GM21526 (cell line): ENCODE measurements at regions not wholly inside any gene's neighbourhood (a gene's known extent, or its start where the extent isn't known, plus 50 kb on each side); places are given as distances from the start of the nearest gene placed in this dataset.
"Not testable (repeated sequence)": the region's sequence is repeated elsewhere in the genome, so short reads cannot be mapped to it uniquely, and the experiment has no call there.

Experiments used
- ATAC-seq: cut with Tn5 transposase; IDR thresholded peaks from one replicate; pipeline ENCODE4 v1.9.1; 2021; ENCODE audit warnings: moderate library complexity; ENCODE audit not compliant: unreplicated experiment, low FRiP score

DNA sequence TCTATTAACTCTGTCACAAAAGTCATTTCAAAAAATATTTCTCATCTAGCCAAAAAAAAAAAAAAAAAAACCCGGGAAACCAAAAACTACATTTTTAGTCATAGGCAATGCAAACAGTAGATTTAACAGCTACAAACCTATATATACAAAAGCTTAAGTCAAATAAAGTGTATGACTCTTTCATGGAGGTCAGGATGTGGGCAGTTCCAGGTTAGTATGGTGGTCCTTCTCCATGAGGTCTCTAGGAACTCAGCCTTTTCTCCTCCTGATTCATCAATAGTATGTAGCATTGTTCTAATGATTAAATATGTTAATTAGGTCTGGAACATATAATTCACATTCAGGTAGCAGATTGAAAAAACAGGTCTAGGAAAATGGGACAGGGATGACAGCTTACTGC is 586.5 kb downstream of the SLC16A7 start:
- no peak for ATAC-seq

DNA sequence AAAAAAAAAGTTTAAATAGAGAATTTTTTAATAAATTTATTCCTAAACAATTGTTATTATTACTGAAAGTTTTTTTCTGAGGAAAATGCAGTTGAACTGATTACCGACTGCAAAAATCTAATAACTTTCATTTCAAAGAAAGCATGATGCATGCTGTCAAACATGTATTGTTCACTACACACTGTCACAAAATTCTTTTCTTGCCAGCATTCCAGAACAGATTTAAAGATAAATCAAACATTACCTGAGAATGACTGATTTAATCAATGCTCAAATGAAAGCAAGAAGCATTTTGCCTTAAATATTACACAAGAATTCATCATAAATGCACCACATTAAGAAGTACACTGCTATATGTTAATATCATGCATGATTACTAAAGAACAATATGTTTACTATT is 588.3 kb downstream of the SLC16A7 start:
- ATAC-seq: no peak

DNA sequence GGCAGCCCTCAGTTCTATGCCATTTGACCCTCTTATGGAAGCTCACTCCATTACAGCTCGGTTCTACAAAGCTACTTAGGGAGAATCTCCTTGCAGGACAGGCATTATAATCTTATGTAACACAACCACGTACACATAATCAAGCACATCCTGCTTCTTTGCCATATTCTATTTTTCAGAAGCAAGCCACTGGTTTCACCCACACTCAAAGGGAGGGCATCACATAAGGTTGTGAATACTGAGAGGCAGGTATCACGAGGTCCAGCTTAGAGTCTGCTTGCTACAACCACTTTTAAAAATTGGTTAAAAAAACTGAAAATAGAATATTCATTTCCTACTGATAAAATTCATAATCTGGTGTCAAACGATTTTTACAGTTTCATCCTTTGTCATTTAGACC is 589.2 kb downstream of the SLC16A7 start:
- ATAC-seq: no peak

DNA sequence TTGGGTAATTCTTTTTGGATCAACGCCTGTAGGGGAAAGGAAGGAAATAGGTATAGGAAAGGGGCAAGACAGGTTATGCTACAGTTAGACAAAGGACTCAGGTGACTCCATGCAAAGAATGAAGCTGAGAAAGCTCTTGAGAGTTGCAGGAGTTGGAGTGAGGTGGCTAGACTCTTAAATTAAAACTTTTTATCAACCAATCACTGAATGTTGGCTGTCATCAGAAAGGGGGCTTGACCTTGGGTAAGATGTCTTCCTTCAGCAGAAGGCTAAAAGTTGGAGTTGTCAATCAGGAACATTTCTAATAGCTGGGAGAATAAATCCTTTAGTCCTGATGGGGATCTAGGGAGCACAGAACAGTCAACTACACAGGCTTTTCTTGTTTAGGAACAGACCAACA is 595.4 kb downstream of the SLC16A7 start:
- no peak for ATAC-seq

DNA sequence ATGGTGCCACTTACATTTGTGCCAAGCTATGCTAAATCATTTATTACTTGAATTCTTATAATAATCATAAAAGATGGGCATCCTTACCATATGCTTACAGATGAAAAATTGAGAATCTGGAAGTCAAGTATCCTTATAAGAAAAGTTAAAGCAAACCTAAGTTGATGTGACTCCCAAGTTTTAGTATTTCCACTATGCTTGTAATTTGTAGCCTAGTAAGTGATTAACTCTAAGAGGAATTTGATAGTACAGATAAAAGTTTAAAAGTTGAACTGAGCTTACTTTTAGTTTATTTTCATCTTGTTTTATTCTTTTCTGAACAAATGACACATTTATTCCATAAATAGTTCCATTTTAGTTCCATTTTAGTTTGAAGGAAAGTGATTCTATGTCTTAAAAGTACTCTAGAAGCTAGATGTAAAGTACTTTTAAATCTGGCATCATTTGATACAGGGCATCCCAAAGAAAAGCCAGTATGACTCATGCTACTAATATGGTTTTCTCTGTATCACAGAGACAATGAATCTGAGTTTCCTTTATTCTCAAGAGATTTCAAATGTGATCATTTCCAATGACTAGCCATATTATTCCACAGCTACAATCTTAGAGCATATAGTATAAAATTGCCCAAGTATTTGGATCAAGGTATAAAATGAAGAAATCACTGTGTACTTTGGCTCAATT is 596.0 kb downstream of the SLC16A7 start:
- no peak for ATAC-seq

DNA sequence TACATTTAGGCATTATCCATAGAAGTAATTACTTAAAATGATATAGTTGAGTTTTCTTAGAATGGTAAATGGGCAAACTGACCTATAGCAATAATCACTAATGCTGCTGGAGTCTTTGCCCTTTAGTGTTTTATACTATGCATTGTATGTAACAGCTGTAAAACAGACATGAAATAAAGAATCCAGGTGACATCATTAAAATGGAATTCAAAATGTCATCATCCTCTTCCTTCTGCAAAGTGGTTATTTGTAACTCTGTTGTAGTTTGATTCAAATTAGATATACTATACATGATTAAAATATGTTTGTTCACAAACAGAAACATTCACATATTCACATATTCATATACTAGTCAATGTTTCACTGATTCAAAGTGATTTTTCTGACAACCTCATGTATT is 598.8 kb downstream of the SLC16A7 start:
- ATAC-seq: no peak

DNA sequence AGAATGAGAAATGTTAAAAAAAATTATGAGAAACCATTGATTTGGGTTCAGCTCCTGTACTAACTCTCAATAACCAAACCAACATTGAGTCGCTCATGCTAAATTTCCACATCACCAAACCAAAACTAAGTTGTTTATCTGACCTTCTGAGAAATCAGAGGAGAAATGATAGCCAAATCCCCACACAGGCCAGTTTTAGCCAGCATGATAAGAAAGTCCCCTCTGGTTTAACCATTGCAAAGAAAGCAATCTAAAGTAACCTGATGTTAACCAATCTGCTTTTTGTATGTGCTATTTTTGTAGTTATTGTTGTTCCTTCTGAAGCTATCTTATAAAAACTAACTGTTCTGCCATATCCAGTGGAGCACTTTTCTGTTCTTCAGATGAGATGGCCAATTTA is 599.7 kb downstream of the SLC16A7 start:
- no peak for ATAC-seq

DNA sequence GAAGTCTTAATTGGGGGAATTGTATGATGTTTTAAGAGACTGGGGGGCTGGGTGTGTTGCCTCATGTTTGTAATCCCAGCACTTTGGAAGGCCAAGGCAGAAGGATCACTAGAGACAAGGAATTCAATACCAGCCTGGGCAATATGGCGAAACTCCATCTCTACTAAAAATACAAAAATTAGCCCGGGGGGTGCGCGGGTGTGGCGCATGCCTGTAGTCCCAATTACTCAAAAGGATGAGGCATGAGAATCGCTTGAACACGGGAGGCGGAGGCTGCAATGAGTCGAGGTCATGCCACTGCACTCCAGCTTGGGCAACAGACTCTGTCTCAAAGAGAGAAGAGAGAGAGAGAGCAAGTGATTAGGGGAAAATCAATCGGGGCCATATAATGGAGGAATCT is 600.5 kb downstream of the SLC16A7 start:
- no peak for ATAC-seq

DNA sequence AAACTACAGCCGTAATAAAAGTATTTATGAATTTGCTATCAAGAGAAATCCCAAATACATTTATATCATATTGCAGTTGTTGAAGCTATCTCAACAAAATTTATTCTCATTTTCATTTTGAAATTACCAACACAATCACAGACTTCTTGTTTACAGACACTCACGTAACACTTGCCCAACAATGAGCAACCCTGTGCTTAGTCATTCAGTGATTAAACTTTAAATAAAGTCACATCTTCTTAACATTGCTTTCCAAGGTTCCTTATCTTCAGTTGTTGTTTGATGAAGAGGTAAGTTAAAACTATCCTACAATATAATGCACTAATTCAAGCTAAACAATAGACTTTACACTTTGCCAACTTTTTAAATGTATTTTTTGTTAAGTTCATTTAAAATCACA is 601.8 kb downstream of the SLC16A7 start:
- ATAC-seq: no peak

DNA sequence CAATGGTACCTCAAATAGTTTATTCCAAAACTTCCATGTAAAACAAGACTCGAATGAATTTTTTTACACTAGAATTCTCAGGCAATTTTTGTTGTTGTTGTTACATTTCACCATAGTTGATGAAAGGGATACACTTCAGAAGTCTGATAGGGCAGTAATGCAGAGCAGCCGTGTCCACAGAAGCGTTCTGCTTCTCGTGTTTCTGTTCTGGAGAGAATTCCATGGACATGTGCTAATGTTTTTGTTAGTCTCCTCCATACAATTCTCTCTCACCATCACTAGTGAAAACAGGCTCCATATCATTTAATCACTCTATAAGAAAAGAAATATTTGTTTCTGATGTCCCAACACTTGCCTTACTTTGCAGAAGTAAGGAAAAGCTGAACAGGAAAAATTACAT is 606.1 kb downstream of the SLC16A7 start:
- no peak for ATAC-seq

DNA sequence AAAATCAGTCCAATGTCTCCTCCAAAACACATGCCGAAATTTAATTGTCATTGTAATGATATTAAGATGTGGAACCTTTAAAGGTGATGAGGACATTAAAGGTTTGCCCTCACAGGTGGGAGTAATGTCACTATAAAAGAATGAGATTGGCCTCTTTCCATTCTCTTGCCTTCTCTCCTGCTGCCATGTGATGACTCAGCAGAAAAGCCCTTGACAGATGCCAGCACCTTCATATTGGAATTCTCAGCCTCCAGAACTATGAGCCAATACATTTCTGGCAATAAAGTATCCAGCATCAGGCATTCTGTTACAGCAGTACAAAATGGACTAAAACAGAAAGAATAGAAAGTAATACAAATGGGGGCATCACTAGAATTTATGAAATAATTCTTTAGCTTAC is 609.7 kb downstream of the SLC16A7 start:
- ATAC-seq: no peak

DNA sequence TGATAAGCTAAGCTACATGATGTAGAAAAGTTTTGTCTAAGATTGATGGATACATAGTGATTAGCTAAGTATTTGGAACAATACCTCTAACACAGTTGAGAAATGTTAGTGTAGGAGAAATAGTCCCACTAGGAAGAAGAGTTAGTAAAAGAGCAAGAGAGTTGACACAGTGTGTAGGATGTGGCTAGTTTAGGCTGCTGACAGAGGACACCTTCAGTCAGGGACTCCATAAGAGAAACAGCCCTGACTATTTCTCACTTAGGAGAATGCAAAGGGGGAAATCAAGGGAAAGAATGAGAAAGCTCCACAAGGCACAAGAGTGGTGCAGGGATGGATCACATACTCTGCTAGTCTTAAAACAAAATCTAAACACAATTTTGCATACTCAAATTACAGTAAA is 613.7 kb downstream of the SLC16A7 start:
- no peak for ATAC-seq

DNA sequence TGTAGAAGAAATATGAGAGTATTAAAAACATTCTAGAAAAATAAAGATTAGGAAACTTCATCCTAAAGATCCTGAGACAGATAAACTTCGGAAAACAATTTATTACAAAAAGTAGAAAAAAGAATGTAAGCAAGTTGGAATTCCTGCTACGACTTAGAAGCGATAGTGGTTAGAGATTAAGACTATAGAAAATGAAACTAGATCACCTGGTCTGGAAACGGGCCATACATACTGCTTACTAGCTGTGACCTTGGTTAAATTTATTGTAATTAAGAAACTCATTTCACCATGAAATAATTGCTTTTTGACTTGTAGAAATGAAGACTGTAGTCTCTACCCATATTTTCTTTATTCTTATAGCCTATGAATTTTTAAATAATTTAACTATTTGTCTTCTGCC is 614.1 kb downstream of the SLC16A7 start:
- ATAC-seq: no peak

DNA sequence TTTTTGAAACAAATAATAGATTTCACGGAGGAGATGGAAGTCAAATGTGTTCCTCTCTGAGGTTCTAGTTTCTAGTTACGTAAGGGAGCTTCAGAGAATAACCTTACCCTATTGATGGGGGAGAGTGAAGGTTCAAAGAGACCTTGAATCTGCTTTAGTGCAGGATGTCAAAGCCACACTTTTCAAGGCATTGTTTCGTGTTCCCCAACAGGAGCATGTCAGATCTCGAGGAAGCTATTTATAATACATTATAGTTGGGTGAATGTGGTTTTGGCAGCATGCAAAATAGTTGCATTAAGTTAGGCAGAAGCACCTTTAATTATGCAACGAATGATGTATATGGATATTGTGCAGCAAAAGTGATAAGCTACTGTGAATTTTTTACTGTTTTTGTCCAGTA is 614.9 kb downstream of the SLC16A7 start:
- no peak for ATAC-seq

DNA sequence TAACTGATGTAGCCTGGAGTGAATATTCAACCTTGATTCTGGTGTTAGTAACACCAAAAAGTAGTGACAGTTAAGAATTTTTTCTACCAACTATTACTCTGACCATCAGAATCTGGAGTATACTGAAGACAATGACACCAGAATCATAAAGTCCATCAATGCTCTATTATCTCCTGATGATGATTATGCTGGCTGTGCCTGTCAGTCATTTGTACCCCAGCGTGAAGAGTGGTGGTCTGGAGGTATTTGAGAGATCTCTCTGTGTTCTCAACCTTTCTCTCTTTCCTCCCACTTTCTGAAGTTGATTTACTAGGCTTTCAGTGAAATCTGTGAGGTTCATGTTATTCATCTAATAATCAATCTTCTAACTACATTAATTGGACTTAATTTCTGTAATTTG is 615.4 kb downstream of the SLC16A7 start:
- no peak for ATAC-seq

DNA sequence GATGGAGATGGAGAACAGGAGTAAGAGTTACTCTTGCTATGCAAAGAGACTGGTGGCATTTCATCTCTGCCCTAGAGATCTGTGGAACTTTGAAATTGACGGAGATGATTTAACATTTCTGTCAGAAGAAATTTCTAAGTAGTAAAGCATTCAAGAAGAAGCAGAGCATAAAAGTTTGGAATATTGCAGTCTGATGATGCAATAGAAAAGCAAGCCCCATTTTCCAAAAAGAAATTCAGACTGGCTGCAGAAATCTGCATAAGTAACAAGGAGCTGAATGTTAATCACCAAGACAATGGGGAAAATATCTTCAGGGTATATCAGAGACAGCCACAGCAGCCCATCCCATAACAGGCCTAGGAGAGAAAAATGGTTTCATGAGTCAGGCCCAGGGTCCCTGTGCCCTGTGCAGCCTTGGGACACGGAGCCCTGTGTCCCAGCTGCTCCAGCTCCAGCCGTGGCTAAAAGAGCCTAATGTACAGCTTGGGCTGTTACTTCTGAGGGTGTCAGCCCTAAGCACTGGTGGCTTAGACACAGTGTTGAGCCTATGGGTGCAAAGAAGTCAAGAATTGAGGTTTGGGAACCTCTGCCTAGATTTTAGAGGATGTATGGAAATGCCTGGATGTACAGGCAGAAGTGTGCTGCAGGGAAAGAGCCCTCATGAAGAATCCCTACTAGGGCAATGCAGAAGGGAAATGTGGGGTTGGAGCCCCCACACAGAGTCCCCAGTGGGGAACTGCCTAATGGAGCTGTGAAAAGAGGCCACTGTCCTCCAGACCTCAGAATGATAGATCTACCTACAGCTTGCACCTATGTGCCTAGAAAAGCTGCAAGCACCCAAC is 616.6 kb downstream of the SLC16A7 start:
- no peak for ATAC-seq

DNA sequence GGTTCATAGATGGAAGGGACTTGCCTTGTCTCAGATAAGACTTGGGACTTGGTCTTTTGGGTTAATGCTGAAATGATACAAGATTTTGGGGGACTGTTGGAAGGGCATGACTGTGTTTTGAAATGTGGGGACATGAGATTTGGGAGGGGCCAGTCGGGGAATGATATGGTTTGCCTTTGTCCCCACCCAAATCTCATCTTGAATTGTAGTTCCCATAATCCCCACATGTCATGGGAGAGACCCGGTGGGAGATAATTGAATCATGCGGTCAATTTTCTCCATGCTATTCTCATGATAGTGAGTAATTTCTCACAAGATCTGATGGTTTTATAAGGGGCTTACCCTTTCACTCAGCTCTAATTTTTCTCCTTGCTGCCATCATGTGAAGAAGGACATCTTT is 617.4 kb downstream of the SLC16A7 start:
- not testable (repeated sequence) for ATAC-seq

DNA sequence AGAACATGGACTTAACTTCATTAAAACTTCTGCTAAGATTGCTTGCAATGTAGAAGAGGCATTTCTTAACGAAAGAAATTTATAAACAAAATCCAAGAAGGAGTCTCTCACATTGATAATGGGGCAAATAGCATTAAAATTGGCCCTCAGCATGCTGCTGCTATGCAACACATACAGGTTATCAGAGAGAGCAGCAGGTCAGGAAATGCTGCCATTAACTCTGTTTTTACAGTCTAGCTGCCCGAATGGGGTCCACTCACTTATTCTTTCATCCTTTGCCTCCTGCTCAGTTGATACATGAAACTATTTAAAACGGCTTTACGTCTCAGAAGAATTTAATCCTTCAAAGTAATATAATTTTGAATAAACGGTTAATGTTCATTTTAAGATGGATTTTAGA is 620.4 kb downstream of the SLC16A7 start:
- ATAC-seq: no peak

DNA sequence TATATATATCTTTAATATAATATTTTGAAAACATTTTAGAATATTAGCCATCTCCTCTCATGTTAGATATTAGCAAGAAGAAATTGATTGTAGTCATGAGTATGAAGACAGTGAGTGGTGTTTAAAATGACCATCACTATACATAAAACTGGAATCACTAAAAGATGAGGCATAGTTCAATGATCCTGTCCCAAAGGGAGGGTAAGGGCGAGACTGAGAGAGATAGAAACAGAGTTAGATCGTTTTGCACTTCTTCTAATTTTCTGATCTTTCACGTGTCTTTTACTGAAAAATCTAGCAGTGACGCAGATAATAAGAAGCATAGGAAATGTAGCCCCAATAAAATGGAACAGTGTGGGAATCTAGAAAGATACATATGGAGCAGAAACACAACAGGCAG is 627.4 kb downstream of the SLC16A7 start:
- ATAC-seq: no peak

DNA sequence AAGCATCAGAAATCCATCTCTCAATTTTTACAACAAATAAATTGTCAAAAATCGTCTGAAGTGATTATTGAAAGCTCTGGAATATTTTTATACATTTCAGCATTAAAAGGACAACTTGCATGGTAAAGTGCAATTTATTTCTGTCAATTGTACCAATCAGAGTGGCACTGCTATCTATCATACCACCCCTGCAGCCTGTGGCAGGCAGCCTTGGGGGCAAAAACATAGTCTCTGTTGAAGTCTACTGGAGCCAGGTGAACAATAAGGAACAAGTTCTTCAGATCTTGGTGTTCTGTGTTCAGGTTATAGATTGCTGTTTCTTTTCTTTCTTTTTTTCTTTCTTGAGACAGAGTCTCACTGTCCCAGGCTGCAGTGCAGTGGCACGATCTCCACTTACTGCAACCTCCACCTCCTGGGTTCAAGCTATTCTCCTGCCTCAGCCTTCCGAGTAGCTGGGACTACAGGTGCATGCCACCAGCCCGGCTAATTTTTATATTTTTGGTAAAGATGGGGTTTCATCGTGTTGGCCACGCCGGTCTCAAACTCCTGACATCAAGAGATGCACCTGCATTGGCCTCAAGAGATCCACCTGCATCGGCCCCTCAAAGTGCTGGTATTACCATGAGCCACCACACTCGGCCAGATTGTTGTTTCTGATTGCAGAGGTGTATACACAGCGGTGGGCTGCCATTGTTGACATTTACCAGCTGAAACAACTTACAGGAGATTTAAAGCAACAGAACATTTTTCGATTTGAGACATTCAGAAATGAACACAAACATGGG is 629.6 kb downstream of the SLC16A7 start:
- ATAC-seq: no peak

DNA sequence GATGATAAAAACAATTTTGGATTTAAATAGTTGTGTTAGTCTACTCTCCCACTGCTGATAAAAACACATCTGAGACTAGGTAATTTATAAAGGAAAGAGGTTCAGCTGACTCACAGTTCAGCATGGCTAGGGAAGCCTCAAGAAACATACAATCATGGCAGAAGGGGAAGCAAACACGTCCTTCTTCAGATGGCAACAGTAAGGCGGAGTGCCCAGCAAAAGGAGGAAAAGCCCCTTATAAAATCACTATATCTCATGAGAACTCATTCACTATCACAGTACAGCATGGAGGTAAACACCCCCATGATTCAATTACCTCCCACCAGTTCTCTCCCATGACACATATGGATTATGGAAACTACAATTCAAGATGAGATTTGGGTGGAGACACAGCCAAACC is 632.1 kb downstream of the SLC16A7 start:
- ATAC-seq: no peak
